ENCODE measurements at regions not wholly inside any gene's neighbourhood (a gene's known extent, or its start where the extent isn't known, plus 50 kb on each side); places are given as distances from the start of the nearest gene placed in this dataset.
"Not testable (repeated sequence)": the region's sequence is repeated elsewhere in the genome, so short reads cannot be mapped to it uniquely, and the experiment has no call there.

DNA sequence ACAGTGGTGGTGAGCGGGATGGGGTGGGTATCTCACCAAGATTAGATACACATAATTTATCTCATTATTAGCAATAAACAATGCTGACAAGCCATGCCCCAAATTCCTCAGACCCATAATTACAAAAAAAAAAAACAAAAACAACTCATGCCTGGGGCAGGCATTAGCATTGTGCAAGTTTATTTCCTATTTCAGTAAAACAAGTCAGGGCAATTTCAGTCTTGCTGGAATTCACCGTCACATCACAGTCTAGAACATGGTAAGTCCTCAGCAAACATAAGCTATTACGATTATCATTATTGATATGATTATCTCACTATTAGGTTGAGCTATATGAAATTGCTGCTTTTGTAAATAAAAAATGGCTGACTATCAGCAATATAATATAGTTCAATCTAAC lies 57.5 kb upstream of the GNAQ start:
- TF ChIP-seq, protein P1, sequence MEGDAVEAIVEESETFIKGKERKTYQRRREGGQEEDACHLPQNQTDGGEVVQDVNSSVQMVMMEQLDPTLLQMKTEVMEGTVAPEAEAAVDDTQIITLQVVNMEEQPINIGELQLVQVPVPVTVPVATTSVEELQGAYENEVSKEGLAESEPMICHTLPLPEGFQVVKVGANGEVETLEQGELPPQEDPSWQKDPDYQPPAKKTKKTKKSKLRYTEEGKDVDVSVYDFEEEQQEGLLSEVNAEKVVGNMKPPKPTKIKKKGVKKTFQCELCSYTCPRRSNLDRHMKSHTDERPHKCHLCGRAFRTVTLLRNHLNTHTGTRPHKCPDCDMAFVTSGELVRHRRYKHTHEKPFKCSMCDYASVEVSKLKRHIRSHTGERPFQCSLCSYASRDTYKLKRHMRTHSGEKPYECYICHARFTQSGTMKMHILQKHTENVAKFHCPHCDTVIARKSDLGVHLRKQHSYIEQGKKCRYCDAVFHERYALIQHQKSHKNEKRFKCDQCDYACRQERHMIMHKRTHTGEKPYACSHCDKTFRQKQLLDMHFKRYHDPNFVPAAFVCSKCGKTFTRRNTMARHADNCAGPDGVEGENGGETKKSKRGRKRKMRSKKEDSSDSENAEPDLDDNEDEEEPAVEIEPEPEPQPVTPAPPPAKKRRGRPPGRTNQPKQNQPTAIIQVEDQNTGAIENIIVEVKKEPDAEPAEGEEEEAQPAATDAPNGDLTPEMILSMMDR (IDR thresholded peaks at IDR 0.05; ENCODE audit: insufficient read depth, low read depth, low read length, missing control alignments) = no peak
- H3K4me3 ChIP-seq (ENCODE audit: low read length) = no peak overlapping the region
- DNase-seq (ENCODE audit: low read depth) = peak; percentile 91

DNA sequence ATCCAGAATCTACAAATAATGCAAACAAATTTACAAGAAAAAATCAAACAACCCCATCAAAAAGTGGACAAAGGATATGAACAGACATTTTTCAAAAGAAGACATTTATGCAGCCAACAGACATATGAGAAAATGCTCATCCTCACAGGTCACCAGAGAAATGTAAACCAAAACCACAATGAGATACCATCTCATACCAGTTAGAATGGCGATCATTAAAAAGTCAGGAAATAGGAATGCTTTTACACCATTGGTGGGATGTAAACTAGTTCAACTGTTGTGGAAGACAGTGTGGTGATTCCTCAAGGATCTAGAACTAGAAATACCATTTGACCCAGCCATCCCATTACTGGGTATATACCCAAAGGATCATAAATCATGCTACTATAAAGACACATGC lies 56.6 kb upstream of the GNAQ start:
- H3K4me3 ChIP-seq (ENCODE audit: low read length); DNase-seq (ENCODE audit: low read depth): not testable (repeated sequence)

Data from epithelial cell of esophagus (primary cell).